Astrocyte of the spinal cord (primary cell): ENCODE measurements at regions not wholly inside any gene's neighbourhood (a gene's known extent, or its start where the extent isn't known, plus 50 kb on each side); places are given as distances from the start of the nearest gene placed in this dataset.
"Not testable (repeated sequence)": the region's sequence is repeated elsewhere in the genome, so short reads cannot be mapped to it uniquely, and the experiment has no call there.

Source experiments
- DNase-seq: peaks from one replicate; pipeline ENCODE4 v3.0.0; 2011; ENCODE audit warnings: low read depth, low spot score
- H3K4me3 ChIP-seq: 2 replicates; pipeline ENCODE4 v1.5.1; 2011; ENCODE audit warnings: low read depth, mild to moderate bottlenecking, low read length, moderate library complexity
- in situ Hi-C: cut with HindIII; loops from 2 replicates; pipeline ENCODE4 v1.10.0; 2017; ENCODE audit warnings: low sequenced_read_pairs
- TF ChIP-seq, protein P1 (sequence below): IDR thresholded peaks from 2 replicates; pipeline ENCODE4 v1.5.1; 2012; ENCODE audit warnings: low read depth, mild to moderate bottlenecking, low read length, inconsistent platforms

DNA sequence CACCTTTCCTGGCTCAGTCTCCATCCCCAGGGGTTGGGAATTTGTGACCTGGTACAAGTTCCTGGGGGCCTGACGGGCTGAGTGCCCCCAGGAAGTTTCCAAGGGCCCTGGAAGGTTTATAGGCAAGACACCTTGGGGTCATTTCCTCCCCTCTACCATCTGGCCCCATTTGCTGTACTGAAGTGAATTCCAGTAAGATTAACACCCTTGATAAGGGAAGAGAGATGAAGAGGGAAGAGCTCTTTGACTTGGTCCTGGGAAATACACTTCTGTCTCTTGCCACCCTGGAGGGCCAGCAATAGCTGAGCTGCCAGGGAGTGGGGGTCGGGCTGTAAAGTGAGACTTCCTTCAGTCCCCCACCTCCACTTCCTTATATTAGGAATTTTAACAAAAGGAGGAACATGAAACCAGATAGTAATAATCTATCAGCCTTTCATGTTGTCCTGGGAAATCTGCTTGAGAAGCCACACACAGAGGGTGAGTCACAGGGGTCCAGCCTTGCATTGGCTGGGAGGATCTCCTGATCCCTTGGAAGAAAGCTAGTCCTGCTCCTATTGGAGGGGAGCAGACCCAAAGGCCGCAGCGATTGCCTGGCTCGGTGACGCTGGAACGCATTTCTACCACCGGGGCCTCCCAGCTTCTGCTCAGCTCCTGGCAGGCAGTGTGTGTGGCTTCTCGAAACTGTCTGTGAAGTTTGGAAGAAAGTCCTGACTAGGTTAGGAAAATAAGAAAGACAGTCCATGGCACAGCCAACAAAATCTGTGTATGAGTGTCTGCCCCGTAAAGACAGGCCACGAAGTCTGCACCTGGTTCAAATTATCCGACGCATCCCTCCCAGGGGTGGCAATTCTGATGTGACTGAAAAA is 87.3 kb downstream of the ACAA2 start:
- TF ChIP-seq, protein P1, sequence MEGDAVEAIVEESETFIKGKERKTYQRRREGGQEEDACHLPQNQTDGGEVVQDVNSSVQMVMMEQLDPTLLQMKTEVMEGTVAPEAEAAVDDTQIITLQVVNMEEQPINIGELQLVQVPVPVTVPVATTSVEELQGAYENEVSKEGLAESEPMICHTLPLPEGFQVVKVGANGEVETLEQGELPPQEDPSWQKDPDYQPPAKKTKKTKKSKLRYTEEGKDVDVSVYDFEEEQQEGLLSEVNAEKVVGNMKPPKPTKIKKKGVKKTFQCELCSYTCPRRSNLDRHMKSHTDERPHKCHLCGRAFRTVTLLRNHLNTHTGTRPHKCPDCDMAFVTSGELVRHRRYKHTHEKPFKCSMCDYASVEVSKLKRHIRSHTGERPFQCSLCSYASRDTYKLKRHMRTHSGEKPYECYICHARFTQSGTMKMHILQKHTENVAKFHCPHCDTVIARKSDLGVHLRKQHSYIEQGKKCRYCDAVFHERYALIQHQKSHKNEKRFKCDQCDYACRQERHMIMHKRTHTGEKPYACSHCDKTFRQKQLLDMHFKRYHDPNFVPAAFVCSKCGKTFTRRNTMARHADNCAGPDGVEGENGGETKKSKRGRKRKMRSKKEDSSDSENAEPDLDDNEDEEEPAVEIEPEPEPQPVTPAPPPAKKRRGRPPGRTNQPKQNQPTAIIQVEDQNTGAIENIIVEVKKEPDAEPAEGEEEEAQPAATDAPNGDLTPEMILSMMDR, result peak; percentile 18
- H3K4me3 ChIP-seq, result no peak overlapping the region
- DNase-seq, result peak; percentile 99
- in situ Hi-C loops, result no loop called here

DNA sequence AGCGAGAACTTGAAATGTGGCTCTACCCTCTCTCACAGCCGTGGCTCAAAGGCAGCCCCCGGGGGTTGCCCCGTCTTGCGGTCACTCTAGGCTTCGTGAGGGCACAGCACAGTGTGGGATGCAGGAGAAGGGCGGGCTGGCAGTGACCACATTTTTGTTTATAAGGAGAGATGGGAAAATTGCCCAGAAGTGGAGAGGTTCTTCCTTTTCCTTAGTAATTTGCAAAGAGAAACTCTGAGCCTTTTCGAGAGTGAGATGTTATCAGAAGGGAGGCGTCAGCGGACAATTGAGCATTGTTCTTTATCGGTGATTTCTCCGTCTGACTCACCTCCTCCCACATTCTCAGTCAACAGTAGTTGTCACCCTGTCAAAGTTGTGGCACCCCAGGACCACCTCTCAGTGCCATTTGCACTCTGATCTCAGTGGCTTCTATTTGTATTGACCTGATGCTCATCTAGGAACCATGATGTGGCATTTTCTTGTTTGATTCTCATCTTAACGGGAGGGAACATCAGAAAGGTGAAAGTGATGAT is 89.6 kb downstream of the ACAA2 start:
- H3K4me3 ChIP-seq, result no peak overlapping the region
- TF ChIP-seq, protein P1, result no peak
- in situ Hi-C loops, result no loop called here
- DNase-seq, result peak; percentile 54

DNA sequence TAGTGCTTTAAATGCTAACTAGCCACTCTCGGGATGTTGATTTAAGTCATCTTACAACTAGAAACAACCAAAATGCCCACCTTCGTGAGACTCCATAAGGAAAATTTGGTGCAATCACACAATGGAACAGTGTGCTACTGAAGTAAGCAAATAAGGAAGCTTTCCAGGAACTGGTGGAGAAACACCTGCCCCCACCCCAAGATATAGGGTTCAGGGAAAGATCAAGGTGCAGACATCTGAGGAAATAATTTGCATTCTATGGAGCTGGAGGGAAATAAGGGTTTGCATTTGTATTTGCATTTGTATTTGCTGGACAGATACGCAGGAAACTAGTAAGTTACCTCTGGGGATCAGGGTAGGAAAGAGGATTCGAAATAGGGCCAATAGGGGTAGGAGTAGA is 90.9 kb downstream of the ACAA2 start:
- no peak for DNase-seq
- no peak overlapping the region for H3K4me3 ChIP-seq
- in situ Hi-C loops, result no loop called here
- TF ChIP-seq, protein P1, result no peak

DNA sequence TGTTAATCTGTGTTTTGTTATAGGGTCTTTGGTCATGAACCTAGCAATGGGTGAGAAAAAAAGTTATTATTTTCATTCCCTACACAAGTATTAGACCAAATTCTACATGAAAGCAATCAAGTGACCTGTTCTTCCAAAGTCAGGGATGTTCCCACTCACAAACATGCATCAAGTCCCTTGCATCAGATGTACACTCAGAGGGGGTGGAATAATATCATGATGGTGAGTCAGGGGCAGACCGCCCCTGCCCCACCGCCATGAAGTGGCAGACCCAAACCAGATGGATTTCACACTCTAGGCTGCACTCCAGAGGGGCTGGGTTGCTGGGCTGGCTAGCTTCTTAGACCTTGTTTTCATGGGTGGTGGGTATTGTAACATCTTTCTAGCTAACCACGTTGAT is 91.4 kb downstream of the ACAA2 start:
- no peak for DNase-seq
- TF ChIP-seq, protein P1, result no peak
- no peak overlapping the region for H3K4me3 ChIP-seq
- in situ Hi-C loops, result no loop called here

DNA sequence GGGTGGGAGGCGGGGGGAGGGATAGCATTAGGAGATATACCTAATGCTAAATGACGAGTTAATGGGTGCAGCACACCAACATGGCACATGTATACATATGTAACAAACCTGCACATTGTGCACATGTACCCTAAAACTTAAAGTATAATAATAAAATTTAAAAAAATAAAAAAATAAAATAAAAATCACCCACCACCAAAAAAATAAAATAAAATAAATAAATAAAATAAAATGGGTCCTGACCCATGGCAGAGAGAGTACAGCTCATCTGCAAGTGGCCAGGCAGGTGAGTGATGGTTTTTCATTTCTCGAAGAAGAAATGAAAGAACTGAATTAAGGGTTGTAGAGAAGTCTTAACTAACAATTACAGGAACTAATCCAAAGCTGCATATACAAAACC is 92.4 kb downstream of the ACAA2 start:
- DNase-seq, in situ Hi-C loops, H3K4me3 ChIP-seq: not testable (repeated sequence)

DNA sequence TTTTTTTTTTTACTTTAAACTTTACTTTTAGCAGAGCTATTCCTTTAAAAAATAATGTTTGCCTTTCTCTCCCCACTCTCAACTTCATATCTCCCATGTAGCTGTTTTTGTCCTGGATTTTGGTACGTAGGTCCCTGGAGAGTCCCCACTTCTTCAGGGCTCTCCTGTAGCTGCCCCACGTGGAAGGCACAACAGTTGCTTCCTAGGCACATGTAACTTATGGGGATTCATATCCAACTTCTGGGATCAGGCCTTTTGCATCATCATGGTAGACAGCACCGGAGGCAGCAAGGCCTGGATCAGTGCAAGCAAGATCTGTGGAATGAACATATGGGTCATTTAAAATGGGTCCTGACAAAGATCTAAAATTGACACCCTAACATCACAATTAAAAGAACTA is 95.7 kb downstream of the ACAA2 start:
- no peak for DNase-seq
- TF ChIP-seq, protein P1, result no peak
- no peak overlapping the region for H3K4me3 ChIP-seq
- in situ Hi-C loops, result no loop called here

DNA sequence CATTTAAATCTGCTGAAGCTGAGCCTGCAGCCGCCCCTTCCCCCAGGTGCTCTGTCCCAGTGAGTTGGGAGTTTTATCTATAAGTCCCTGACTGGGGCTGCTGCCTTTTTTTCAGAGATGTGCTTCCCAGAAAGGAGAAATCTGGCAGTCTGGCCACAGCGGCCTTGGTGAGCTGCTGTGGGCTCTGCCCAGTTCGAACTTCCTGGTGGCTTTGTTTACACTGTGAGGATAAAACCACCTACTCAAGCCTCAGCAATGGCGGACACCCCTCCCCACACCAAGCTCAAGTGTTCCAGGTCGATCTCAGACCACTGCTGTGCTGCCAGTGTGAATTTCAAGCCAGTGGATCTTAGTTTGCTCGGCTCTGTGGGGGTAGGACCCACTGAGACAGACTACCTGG is 97.3 kb downstream of the ACAA2 start:
- DNase-seq, result no peak
- H3K4me3 ChIP-seq, result no peak overlapping the region
- TF ChIP-seq, protein P1, result no peak
- in situ Hi-C loops, result no loop called here
